ENCODE measurements at regions not wholly inside any gene's neighbourhood (a gene's known extent, or its start where the extent isn't known, plus 50 kb on each side); places are given as distances from the start of the nearest gene placed in this dataset.

GRCh38 chr6:40925341-40925740, 113.7 kb downstream of the UNC5CL start:
- TF ChIP-seq, protein P1, sequence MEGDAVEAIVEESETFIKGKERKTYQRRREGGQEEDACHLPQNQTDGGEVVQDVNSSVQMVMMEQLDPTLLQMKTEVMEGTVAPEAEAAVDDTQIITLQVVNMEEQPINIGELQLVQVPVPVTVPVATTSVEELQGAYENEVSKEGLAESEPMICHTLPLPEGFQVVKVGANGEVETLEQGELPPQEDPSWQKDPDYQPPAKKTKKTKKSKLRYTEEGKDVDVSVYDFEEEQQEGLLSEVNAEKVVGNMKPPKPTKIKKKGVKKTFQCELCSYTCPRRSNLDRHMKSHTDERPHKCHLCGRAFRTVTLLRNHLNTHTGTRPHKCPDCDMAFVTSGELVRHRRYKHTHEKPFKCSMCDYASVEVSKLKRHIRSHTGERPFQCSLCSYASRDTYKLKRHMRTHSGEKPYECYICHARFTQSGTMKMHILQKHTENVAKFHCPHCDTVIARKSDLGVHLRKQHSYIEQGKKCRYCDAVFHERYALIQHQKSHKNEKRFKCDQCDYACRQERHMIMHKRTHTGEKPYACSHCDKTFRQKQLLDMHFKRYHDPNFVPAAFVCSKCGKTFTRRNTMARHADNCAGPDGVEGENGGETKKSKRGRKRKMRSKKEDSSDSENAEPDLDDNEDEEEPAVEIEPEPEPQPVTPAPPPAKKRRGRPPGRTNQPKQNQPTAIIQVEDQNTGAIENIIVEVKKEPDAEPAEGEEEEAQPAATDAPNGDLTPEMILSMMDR (IDR thresholded peaks at IDR 0.05): no peak
- TF ChIP-seq EP300 (IDR thresholded peaks at IDR 0.05) (no peak), POLR2A (IDR thresholded peaks at IDR 0.05; ENCODE audit: low read depth) (no peak), POLR2AphosphoS5 (IDR thresholded peaks at IDR 0.05) (no peak)
